Coronary artery (tissue), 2 donors: ENCODE measurements at regions not wholly inside any gene's neighbourhood (a gene's known extent, or its start where the extent isn't known, plus 50 kb on each side); places are given as distances from the start of the nearest gene placed in this dataset.

Source experiments
- DNase-seq: peaks from one replicate; pipeline ENCODE4 v3.0.0-alpha.2; 2017; ENCODE audit warnings: low spot score
- H3K27ac ChIP-seq, 2 donors: fragments of 200-600 bp; sonication (generic); one replicate each; pipeline ENCODE4 v1.5.1; 2016 to 2019
- H3K4me3 ChIP-seq: fragments of 200-600 bp; sonication (generic); 2 replicates; pipeline ENCODE4 v1.5.1; 2016; ENCODE audit warnings: mild to moderate bottlenecking, moderate library complexity
- TF ChIP-seq, protein P1 (sequence below): fragments of 200-600 bp; sonication (generic); IDR thresholded peaks from one replicate; pipeline ENCODE4 v1.5.1; 2019; ENCODE audit warnings: antibody characterized with exemption

DNA sequence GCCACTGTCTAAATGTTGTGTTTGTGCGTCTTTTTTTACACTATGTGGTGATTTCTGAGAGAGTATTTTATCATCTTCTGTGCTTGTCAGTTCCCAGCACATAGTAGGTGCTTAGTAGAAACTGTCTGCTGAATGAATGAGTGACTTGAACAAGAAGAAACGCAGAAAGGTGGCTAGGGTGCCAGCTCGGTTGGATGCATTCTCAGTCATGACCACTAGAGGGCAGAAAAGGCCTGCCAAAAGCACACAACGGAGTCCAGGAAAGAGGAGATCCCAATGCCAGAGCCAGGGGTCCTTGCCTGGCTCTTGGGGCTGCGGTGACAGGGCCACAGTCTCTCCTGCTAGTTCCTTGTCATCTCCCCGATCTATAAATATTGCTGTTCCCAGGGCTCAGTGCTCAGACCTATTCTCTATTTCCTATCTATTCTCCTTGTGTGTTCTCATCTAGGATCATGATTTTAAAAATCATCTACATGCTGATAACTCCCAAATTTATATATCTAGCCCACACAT, 57.3 kb upstream of the CCL1 start:
- Histone ChIP-seq H3K4me3 (no peak overlapping the region), H3K27ac (no peak overlapping the region)
- DNase-seq: no peak
- TF ChIP-seq, protein P1, sequence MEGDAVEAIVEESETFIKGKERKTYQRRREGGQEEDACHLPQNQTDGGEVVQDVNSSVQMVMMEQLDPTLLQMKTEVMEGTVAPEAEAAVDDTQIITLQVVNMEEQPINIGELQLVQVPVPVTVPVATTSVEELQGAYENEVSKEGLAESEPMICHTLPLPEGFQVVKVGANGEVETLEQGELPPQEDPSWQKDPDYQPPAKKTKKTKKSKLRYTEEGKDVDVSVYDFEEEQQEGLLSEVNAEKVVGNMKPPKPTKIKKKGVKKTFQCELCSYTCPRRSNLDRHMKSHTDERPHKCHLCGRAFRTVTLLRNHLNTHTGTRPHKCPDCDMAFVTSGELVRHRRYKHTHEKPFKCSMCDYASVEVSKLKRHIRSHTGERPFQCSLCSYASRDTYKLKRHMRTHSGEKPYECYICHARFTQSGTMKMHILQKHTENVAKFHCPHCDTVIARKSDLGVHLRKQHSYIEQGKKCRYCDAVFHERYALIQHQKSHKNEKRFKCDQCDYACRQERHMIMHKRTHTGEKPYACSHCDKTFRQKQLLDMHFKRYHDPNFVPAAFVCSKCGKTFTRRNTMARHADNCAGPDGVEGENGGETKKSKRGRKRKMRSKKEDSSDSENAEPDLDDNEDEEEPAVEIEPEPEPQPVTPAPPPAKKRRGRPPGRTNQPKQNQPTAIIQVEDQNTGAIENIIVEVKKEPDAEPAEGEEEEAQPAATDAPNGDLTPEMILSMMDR: peak; percentile 90

DNA sequence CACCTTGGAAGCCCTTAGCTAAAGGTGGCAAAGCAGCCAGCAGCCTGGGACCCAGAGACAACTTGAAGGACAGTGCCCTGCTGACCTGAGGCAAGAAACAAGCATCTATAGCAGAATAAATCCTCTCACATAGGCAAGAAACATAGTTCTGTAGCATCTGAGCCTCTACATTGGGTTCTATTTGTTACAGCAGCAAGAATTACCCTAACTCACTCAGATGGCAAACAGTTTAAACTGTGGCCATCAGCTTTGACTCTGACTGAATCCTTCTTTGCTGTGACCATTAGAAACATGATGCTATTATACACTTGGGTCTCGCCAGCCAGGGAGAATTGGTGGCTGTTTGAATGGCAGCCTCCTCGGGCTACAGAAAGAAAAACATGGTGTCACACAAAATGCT, 53.1 kb upstream of the CCL1 start:
- TF ChIP-seq, protein P1: no peak

DNA sequence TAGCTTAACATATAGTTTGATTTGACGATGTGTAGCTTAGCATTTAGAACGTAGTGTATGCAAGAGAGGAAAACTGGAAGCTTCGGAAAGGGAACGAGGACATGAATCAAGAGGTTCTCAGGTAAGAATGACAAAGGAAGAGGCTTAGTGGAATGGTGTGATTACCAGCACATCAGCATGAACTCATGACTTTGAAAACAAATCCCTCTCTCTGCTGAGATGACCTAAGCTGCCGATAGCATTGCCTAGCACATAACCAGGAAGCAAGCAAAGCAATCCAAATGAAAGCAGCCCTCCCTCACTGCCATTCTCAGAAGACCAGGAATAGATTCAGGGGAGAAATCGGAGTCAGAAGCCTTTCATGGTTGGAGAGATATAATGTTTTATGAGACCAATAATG, 51.3 kb upstream of the CCL1 start:
- no peak for DNase-seq
- TF ChIP-seq, protein P1: no peak
- no peak overlapping the region for H3K4me3 ChIP-seq
- no peak overlapping the region for H3K27ac ChIP-seq

More for the DNA sequence above, 53.1 kb upstream of the CCL1 start:
- no peak overlapping the region for H3K27ac ChIP-seq
- no peak for DNase-seq
- no peak overlapping the region for H3K4me3 ChIP-seq

DNA sequence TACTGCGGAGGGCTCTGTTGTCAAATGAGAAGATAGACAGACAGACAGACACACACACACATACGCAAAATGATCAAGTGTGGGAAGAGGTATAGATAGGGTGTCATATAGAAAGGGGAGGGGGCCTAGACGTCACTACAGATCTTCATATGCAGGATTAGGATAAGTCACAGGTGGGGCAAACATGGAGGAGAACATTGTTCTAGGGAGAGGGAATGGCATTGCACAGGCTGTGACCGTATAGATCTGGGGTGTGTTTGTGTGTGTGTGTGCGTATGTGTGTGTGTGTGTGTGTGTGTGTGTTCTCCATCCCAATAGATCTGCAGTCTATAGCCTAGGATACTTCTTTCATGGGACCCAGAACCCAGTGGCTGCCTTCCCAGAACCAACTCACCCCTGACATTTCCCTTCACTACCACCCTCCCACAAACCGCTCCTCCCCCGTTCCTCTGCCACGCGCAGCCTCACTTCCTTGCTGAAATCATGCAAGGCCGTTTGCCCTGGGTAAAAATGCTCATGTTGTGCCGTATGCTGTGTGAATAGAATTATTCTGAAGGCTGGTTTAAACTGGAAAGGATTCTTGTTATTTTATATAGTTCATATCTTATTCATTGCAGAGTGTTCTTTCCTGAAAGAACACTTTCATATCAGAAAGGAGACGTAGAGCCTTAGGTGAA, 50.5 kb upstream of the CCL1 start:
- TF ChIP-seq, protein P1: no peak
- H3K27ac ChIP-seq: no peak overlapping the region
- DNase-seq: no peak
- H3K4me3 ChIP-seq: no peak overlapping the region

DNA sequence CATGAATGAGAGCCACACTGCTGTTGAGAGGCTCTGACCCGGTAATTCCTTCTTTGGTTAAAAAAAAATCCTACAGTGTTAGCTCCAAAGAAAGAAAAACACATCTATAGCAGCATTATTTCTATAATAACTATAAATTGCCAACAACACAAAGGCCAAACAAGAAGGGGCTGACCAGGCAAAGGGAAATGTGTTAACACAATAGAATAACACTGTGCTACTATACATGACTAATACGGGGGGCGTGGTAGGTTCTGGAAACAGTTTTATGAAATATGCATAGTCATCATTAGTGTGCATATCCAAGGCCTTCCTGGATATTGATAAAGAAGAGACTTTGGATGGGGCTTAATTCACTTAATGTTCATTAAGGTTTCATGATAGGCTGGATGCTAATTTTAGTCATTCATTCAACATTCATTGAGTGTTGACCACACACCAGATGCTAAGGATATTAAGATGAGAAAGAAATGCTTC, 50.0 kb upstream of the CCL1 start:
- TF ChIP-seq, protein P1: no peak
- H3K27ac ChIP-seq: no peak overlapping the region
- H3K4me3 ChIP-seq: no peak overlapping the region
- no peak for DNase-seq
